HT1080 (cell line): ENCODE measurements at regions not wholly inside any gene's neighbourhood (a gene's known extent, or its start where the extent isn't known, plus 50 kb on each side); places are given as distances from the start of the nearest gene placed in this dataset.

Experiments
- DNase-seq: peaks from one replicate; pipeline ENCODE4 v3.0.0-alpha.2; 2015; ENCODE audit warnings: low read depth

DNA sequence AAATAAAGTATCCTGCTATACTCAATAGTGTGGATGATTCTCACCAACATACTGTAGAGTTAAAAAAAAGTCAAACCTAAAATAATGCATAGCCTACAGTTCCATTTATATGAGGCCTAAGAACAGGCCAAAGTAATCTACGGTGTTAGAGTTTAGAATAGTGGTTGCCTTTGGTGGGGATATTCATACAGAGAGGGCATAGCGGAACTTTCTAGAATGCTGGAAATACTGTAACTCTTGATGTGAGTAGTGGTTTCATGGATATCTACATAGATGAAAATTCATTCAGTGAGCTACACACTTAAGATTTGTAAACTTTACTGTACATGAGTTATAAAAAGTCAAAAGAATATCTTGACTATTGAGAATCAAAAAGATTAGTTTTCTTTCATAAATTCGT is 349.9 kb upstream of the NFE2L3 start:
- DNase-seq = no peak

DNA sequence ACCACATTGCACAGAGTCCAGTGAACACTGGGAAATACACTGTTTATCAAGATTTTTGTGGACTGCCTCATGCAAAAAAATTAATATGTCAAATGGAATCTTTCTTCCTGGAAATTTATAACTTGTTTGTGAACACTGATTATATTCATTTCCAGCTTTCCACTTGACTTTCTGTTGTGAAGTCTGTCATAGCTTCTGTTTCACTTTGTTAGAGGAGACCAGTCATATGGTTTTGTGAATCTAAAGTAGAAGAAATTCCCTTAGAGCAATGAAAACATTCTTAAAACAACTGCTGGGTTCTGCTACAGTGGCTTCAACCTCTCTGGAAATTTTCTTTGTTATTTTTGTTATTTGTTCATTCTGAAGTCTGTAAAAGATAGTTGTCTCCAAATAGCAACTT is 349.5 kb upstream of the NFE2L3 start:
- no peak for DNase-seq

DNA sequence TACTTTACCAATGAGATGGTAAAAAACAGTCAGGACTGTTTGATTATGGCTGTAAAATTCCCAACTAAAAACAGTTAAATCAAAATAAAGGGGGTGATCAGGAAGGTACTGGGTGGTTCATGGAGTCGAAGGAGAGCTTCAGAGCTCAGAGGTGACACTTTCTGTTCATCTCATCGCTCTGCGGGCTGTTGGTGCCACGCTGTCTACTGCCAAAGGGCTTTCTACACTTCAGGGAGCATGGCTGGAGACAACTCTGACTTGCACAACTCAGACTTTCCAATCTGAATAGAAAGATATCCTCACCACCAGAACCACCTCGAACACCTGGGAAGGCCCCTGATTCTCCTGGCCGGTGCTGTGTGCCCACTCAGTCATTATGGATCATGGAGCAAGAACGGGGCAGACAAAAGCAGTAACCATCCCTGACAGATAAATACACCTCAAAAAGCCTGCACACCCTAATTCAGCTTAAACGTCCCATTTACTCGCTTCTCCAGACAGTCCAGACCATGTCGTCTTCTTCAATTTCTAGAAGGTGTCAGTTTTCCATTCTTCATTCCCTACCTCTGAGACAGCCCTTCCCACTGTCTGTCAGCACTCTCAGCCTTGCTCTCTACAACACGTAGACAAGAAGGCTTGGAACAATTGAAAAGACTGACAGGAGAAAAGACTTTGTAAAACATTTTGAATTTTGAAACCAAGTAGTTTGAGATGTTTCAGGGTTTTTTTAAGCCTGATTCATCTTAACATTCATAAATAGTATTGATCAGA is 348.7 kb upstream of the NFE2L3 start:
- no peak for DNase-seq

DNA sequence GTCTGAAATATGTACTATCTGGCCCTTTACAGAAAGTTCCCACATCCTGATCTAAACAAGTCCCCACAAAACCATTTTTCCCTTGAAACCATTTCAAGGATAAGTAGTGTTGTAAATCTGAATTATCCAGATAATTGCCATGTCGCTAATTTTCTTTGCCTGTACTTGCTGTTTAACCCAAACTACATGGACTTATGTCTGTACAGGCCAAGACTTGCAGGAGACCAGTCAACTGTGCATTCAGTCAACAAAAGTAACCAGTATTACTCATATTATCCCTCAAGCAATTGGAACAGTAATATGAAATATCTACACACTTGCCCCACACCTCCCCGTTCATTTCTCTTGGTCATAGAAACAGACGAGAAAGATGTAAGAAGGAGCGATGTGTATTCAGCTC is 347.8 kb upstream of the NFE2L3 start:
- DNase-seq = no peak

- no peak for DNase-seq
Measured at GRCh38 chr7:25805027-25805687, 346.8 kb upstream of the NFE2L3 start.

DNA sequence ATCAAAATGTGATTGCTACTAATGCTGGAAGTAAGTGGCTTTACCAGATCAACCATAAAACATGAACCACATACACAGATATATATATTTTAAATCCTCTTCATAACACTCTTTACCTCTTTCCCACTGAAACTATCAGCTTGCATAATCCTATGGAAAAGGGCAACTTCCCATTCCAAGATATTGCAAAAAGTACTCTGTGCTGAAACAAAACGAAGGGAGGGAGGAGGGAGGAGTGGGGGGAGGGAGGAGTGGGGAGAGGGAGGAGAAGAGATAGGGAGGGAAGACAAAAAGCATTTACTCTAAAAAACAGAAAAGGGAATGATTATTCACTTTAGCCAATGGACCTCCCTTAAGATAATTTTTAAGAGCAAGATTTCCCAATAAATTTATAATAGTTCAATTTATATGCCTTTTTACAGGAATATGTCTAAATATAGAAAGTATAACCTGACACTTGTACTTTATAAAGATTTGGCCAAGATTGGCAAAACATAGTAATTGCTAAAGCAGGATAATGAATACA is 344.8 kb upstream of the NFE2L3 start:
- no peak for DNase-seq

DNA sequence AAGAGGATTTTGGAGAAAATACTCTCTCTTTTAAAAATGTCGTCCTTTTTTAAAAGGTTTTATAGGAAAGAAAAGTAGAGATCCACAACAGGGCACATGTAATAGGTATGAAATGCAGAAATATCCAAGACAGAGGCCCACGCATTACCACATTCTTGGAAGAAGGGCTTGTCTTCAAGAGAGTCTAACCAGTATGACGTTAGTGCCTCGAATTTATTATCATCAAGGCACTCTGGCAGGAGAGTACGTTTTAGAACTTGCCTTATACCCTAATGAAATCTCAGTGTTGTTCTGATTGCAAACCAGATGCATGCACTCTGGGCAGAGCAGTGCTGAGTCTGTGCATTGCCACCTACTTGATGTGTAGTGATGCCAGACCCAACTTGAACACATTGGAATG is 342.6 kb upstream of the NFE2L3 start:
- no peak for DNase-seq

- no peak for DNase-seq
Measured at GRCh38 chr7:25812086-25812850, 339.7 kb upstream of the NFE2L3 start.

DNA sequence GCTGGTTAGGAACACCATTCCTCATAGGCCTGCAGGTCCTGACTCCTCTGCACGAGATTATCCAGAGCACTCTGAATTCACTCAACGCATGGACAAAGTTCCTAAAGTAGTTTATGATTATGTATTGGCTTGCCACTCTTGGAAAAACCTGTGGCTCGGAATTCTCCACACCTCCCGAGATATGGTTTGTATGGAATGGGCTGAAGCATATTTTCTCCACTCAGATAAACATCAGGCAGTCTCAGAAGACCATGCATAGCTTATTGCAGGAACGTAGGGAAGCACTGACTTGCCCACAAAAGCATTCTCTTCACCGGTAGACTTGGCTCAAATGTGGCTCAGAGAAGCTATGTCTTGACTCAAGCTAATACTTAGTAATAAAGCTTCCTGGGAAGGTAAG is 338.6 kb upstream of the NFE2L3 start:
- DNase-seq = no peak

- no peak for DNase-seq
Measured at GRCh38 chr7:25815711-25816110, 336.3 kb upstream of the NFE2L3 start.

GRCh38 chr7:25820432-25821040 is 331.5 kb upstream of the NFE2L3 start:
- peak; percentile 25 for DNase-seq

- no peak for DNase-seq
Measured at GRCh38 chr7:25821225-25821624, 330.8 kb upstream of the NFE2L3 start.

DNA sequence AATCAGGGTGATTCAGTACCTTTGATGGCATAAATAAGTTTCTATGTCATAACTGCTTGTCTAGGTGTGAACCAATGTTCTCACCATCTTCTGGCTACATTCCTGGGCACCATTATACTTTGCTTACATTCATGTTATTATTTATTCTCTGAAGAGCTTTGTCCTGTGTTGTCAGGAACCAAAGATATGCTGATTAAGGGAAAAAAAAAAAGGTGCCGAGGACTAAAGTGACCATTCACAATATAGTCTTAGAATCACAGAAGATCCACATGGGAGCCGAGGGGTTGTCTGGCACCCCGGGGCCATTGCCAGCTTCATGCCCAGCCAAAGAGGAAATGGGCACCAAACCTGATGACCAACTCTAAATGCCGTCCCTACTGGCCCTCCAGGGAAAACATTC is 329.2 kb upstream of the NFE2L3 start:
- DNase-seq = no peak

DNA sequence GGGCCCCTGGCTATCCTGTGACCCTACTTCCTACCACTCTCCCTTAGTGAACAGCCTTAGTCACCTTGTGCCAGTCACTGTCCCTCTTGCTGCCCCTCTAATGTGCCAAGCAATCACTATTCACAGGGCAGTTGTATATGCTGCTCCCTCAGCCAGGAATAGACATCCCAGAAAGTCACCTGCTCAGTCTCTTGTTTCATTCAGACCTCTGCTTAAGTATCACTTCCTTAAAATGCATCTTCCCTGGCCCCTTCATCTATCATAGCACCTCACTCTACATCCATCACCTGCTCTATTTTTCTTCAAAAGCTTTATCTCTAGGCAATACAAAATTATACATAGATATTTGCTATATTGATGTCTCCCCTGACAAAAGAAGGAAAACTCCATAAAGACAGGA is 328.4 kb upstream of the NFE2L3 start:
- no peak for DNase-seq

DNA sequence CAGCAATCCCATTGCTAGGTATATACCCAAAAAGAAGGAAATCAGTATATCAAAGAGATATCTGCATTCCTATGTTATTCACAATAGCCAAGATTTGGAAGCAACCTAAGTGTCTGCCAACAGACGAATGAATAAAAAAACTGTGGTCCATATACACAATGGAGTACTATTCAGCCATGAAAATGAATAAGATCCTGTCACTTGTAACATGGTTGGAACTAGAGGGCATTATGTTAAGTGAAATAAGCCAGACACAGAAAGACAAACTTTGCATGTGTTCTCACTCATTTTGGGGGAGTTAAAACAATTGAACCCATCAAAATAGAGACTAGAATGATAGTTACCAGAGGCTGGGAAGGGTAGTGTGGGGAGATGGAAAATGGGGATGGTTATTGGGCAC is 323.5 kb upstream of the NFE2L3 start:
- no peak for DNase-seq

GRCh38 chr7:25829663-25830062 is 322.3 kb upstream of the NFE2L3 start:
- no peak for DNase-seq

DNA sequence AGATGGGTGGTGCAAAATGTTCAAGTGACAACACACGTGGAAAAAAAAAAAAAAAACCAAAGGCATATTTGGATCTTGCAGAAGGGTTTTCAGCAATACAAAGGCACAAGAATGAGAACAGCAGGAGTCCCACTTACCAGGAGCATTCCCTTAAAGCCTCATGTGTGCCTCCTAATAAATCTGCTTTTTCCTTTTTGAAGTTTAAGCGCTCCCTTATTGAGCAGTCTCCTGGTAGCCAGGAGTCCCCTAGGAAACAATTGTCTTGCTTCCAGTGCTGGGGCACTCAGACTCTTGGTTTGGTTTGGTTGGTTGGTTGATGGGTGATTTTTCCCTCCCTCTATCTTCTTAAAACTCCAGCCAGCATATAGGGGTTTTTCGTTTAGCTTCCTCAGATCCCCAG is 321.8 kb upstream of the NFE2L3 start:
- DNase-seq = no peak

DNA sequence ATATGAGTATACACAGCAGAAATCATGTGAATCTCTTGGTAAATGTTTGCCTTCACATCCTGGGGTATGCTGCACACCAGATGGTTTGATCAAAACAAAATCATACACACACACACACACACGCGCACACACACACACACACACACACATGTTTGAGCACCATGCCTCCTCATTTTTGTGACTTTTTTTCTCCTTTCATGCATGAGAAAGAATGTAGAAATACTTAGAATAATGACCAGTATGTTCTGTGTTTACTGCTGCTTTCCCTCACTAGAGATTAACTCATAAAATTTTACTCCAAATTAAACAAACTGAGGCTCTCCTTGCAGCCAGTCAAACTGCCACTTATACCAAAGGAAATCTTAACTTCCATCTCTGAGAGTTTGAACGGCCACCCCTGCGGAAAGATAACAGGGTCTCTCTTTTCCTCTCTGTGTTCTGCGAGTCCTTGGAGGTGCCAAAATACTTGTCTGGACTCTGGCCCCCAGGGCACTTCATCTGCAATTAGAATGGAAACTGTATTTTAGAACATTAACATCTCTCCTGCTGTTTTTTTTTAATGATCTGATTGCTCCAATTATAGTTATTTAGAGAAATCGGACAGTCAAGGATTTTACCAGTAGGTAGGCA is 320.8 kb upstream of the NFE2L3 start:
- DNase-seq = no peak

- DNase-seq = no peak
Measured at GRCh38 chr7:25831831-25832411, 320.1 kb upstream of the NFE2L3 start.

DNA sequence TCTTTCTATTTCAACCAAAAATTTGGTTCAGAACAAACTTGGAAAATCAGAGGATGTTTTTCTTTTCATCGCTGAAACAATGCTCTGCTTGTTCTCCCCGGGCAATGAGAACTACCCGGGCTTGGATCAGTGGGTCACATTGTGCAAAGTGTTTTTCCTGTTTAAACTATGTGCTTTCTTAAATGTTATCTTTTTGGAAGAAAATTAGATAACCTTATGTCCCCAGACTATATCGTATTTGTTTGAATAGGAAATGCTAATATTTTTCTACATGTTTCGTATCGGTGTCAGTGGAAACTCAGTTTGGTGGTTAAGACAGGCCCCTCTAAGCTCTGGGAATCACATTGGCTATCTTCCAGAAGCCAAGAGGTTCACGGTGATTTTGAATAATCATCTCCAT is 319.5 kb upstream of the NFE2L3 start:
- DNase-seq = no peak

- DNase-seq = no peak
Measured at GRCh38 chr7:25832929-25833328, 319.1 kb upstream of the NFE2L3 start.
